Activated naive CD8-positive, alpha-beta T cell treated with anti-CD3 and anti-CD28 coated beads, Interleukin-2, amount 10 ng/mL, durations not matched to agents 7 days and 5 days (primary cell): ENCODE measurements at regions not wholly inside any gene's neighbourhood (a gene's known extent, or its start where the extent isn't known, plus 50 kb on each side); places are given as distances from the start of the nearest gene placed in this dataset.
"Not testable (repeated sequence)": the region's sequence is repeated elsewhere in the genome, so short reads cannot be mapped to it uniquely, and the experiment has no call there.

Experiments used
- ATAC-seq: fragments of 150-1000 bp; cut with Tn5 transposase; one replicate; pipeline ENCODE4 v1.10.0; 2021; ENCODE audit warnings: low read depth, moderate library complexity
- POLR2A ChIA-PET: fragments of 350-600 bp; sonication (Branson Sonifier 250); formaldehyde crosslinking; loops from one replicate; lab custom pipeline; 2021; ENCODE audit warnings: antibody characterized with exemption; lab: Charles Lee
- DNase-seq: peaks from one replicate; pipeline ENCODE4 v3.0.0; 2021
- H3K27ac Mint-ChIP-seq: one replicate; pipeline ENCODE4 v1.8.0; 2022; ENCODE audit warnings: mild to moderate bottlenecking, mixed read lengths
- H3K27me3 Mint-ChIP-seq: one replicate; pipeline ENCODE4 v1.8.0; 2022; ENCODE audit warnings: mild to moderate bottlenecking, moderate library complexity, mixed read lengths
- H3K36me3 Mint-ChIP-seq: one replicate; pipeline ENCODE4 v1.8.0; 2021; ENCODE audit warnings: mild to moderate bottlenecking, mixed read lengths
- H3K4me1 Mint-ChIP-seq: one replicate; pipeline ENCODE4 v1.8.0; 2021; ENCODE audit warnings: mixed read lengths
- H3K4me3 Mint-ChIP-seq: one replicate; pipeline ENCODE4 v1.8.0; 2022; ENCODE audit warnings: mild to moderate bottlenecking, moderate library complexity, mixed read lengths
- H3K9me3 Mint-ChIP-seq: one replicate; pipeline ENCODE4 v1.8.0; 2021; ENCODE audit warnings: mixed read lengths

GRCh38 chr20:47428851-47429336, 72.4 kb upstream of the ZMYND8 start:
- ATAC-seq = no peak
- H3K9me3 Mint-ChIP-seq = peaks cover 4% of the 10 kb centered on the region
- DNase-seq = no peak
- no peak overlapping the region for H3K4me3 Mint-ChIP-seq
- H3K27me3 Mint-ChIP-seq = peaks cover 3% of the 10 kb centered on the region
- no peaks in the 10 kb centered on the region for H3K4me1 Mint-ChIP-seq
- peaks cover 21% of the 10 kb centered on the region for H3K36me3 Mint-ChIP-seq
- POLR2A ChIA-PET = no interaction called here
- no peak overlapping the region for H3K27ac Mint-ChIP-seq

DNA sequence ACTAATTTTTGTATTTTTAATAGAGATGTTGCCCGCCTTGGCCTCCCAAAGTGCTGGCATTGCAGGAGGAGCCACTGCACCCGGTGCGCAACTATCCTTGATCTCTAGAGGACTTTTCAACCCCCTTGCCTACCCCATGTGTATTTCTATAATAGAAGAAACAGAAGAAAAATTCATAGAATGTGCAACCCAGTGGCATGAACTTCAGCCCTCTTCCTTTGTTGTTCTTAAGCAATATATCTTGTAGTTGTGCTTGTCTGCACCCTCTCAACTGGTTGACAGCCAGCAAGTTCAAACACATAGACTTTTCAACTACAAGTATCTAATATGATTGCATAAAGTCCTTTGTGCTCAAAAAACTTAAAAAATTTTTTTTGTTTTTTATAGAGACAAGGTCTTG, 72.3 kb upstream of the NCOA3 start:
- H3K36me3 Mint-ChIP-seq = peaks cover 21% of the 10 kb centered on the region
- no peak overlapping the region for H3K27ac Mint-ChIP-seq
- ATAC-seq (no peak), DNase-seq (no peak)
- peaks cover 3% of the 10 kb centered on the region for H3K27me3 Mint-ChIP-seq
- no peaks in the 10 kb centered on the region for H3K4me1 Mint-ChIP-seq
- POLR2A ChIA-PET = no interaction called here
- peaks cover 4% of the 10 kb centered on the region for H3K9me3 Mint-ChIP-seq
- H3K4me3 Mint-ChIP-seq = no peak overlapping the region

- no peak for ATAC-seq
- Mint-ChIP-seq H3K9me3 (peaks cover 4% of the 10 kb centered on the region), H3K4me1 (no peaks in the 10 kb centered on the region), H3K27ac (no peak overlapping the region), H3K27me3 (peaks cover 3% of the 10 kb centered on the region), H3K4me3 (no peak overlapping the region), H3K36me3 (peaks cover 21% of the 10 kb centered on the region)
- DNase-seq = no peak
- POLR2A ChIA-PET = no interaction called here
These were observed 70.7 kb upstream of the NCOA3 start for GRCh38 chr20:47430862-47431588.

DNA sequence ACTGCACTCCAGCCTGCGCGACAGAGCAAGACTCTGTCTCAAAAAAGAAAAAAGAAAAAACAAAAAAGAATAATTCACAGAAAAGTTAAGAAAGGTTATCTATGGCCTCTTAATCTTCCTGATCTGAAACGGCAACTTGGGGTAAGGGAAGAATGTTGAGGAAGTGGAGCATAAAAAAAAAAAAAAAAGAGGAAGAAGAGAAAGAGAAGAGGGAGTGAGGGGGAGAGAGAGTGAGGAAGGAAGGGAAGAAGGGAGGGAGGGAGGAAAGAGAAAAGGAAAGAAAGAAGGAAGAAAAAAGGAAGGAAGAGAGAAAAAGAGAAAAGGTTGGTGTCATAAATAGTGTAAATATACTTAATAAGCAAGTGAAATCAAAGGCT, 68.9 kb upstream of the NCOA3 start:
- Mint-ChIP-seq H3K27me3 (peaks cover 3% of the 10 kb centered on the region), H3K9me3 (peaks cover 3% of the 10 kb centered on the region), H3K27ac (no peak overlapping the region), H3K4me3 (no peak overlapping the region), H3K36me3 (peaks cover 11% of the 10 kb centered on the region), H3K4me1 (no peaks in the 10 kb centered on the region)
- POLR2A ChIA-PET = interaction anchor here (0.6 kb wide), 1 partner anchor 55 kb away, joined by 3 read pairs; no protein-coding TSS in a partner anchor
- DNase-seq (no peak), ATAC-seq (no peak)

GRCh38 chr20:47434128-47434779, 67.4 kb upstream of the NCOA3 start:
- H3K27me3 Mint-ChIP-seq, H3K27ac Mint-ChIP-seq, H3K9me3 Mint-ChIP-seq, H3K4me3 Mint-ChIP-seq, POLR2A ChIA-PET, H3K4me1 Mint-ChIP-seq, ATAC-seq, H3K36me3 Mint-ChIP-seq, DNase-seq: not testable (repeated sequence)

- Mint-ChIP-seq H3K4me3 (no peak overlapping the region), H3K27me3 (no peaks in the 10 kb centered on the region), H3K4me1 (peaks cover 10% of the 10 kb centered on the region), H3K27ac (peak overlapping the region; percentile 49), H3K9me3 (no peaks in the 10 kb centered on the region), H3K36me3 (no peaks in the 10 kb centered on the region)
- ATAC-seq = no peak
- POLR2A ChIA-PET = interaction anchor here (0.7 to 1.0 kb wide), 3 partner anchors 11 to 91 kb away, joined by 3 to 6 read pairs (median 4); no protein-coding TSS in a partner anchor
- no peak for DNase-seq
These were observed 63.0 kb upstream of the NCOA3 start for GRCh38 chr20:47438464-47439381.

GRCh38 chr20:47440857-47441773, 60.6 kb upstream of the NCOA3 start:
- DNase-seq (no peak), ATAC-seq (no peak)
- H3K27me3 Mint-ChIP-seq = no peaks in the 10 kb centered on the region
- no peak overlapping the region for H3K27ac Mint-ChIP-seq
- POLR2A ChIA-PET = interaction anchor here (0.7 kb wide), 2 partner anchors 1004 to 1018 kb away, joined by 3 to 4 read pairs; no protein-coding TSS in a partner anchor
- no peaks in the 10 kb centered on the region for H3K36me3 Mint-ChIP-seq
- H3K9me3 Mint-ChIP-seq = no peaks in the 10 kb centered on the region
- H3K4me3 Mint-ChIP-seq = no peak overlapping the region
- H3K4me1 Mint-ChIP-seq = peaks cover 10% of the 10 kb centered on the region

- peaks cover 10% of the 10 kb centered on the region for H3K4me1 Mint-ChIP-seq
- POLR2A ChIA-PET = interaction anchor here (0.7 kb wide), 1 partner anchor 1004 kb away, joined by 4 read pairs; no protein-coding TSS in a partner anchor
- ATAC-seq = no peak
- no peak overlapping the region for H3K27ac Mint-ChIP-seq
- no peaks in the 10 kb centered on the region for H3K9me3 Mint-ChIP-seq
- DNase-seq = no peak
- H3K27me3 Mint-ChIP-seq = no peaks in the 10 kb centered on the region
- no peaks in the 10 kb centered on the region for H3K36me3 Mint-ChIP-seq
- no peak overlapping the region for H3K4me3 Mint-ChIP-seq
These were observed 59.9 kb upstream of the NCOA3 start for GRCh38 chr20:47441774-47442150.

GRCh38 chr20:47443060-47443459, 58.6 kb upstream of the NCOA3 start:
- POLR2A ChIA-PET = interaction anchor here (0.9 kb wide), 1 partner anchor 10 kb away, joined by 3 read pairs; no protein-coding TSS in a partner anchor
- DNase-seq, H3K27me3 Mint-ChIP-seq, ATAC-seq, H3K4me3 Mint-ChIP-seq, H3K9me3 Mint-ChIP-seq, H3K36me3 Mint-ChIP-seq, H3K27ac Mint-ChIP-seq: not testable (repeated sequence)
- H3K4me1 Mint-ChIP-seq = peaks cover 10% of the 10 kb centered on the region

GRCh38 chr20:47444584-47444983, 57.1 kb upstream of the NCOA3 start:
- H3K9me3 Mint-ChIP-seq = no peaks in the 10 kb centered on the region
- no peak overlapping the region for H3K27ac Mint-ChIP-seq
- ATAC-seq (no peak), DNase-seq (no peak)
- no peaks in the 10 kb centered on the region for H3K27me3 Mint-ChIP-seq
- no peak overlapping the region for H3K4me3 Mint-ChIP-seq
- POLR2A ChIA-PET = no interaction called here
- no peaks in the 10 kb centered on the region for H3K36me3 Mint-ChIP-seq
- peaks cover 4% of the 10 kb centered on the region for H3K4me1 Mint-ChIP-seq

GRCh38 chr20:47445291-47445690, 56.4 kb upstream of the NCOA3 start:
- ATAC-seq (no peak), DNase-seq (no peak)
- Mint-ChIP-seq H3K9me3 (no peaks in the 10 kb centered on the region), H3K36me3 (no peaks in the 10 kb centered on the region), H3K27ac (no peak overlapping the region), H3K4me3 (no peak overlapping the region), H3K27me3 (no peaks in the 10 kb centered on the region), H3K4me1 (peaks cover 4% of the 10 kb centered on the region)
- POLR2A ChIA-PET = no interaction called here
